Duodenal mucosa (tissue), 2 donors: ENCODE measurements at regions not wholly inside any gene's neighbourhood (a gene's known extent, or its start where the extent isn't known, plus 50 kb on each side); places are given as distances from the start of the nearest gene placed in this dataset.

Source experiments
- H3K27ac ChIP-seq: one replicate; pipeline ENCODE4 v1.7.0; 2013; ENCODE audit warnings: low read depth, low read length
- H3K27me3 ChIP-seq, 2 donors: one replicate each; pipeline ENCODE4 v1.7.0; 2013; ENCODE audit warnings: low read length in 2 of 2, control low read depth in 1 of 2; ENCODE audit not compliant: insufficient read depth in 2 of 2, control insufficient read depth in 1 of 2
- H3K36me3 ChIP-seq, 2 donors: one replicate each; pipeline ENCODE4 v1.7.0; 2013; ENCODE audit warnings: low read length in 2 of 2, control low read depth in 1 of 2; ENCODE audit not compliant: insufficient read depth in 2 of 2, control insufficient read depth in 1 of 2
- H3K4me1 ChIP-seq, 2 donors: one replicate each; pipeline ENCODE4 v1.7.0; 2013; ENCODE audit warnings: low read length in 2 of 2, control low read depth in 1 of 2; ENCODE audit not compliant: insufficient read depth in 2 of 2, control insufficient read depth in 1 of 2
- H3K4me3 ChIP-seq, 2 donors: one replicate each; pipeline ENCODE4 v1.7.0; 2013; ENCODE audit warnings: low read length in 2 of 2, low read depth in 1 of 2
- H3K9ac ChIP-seq, 2 donors: one replicate each; pipeline ENCODE4 v1.7.0; 2013; ENCODE audit warnings: low read length in 2 of 2, low read depth in 1 of 2
- H3K9me3 ChIP-seq, 2 donors: one replicate each; pipeline ENCODE4 v1.7.0; 2013; ENCODE audit warnings: low read length in 2 of 2, control low read depth in 1 of 2; ENCODE audit not compliant: control insufficient read depth in 1 of 2

DNA sequence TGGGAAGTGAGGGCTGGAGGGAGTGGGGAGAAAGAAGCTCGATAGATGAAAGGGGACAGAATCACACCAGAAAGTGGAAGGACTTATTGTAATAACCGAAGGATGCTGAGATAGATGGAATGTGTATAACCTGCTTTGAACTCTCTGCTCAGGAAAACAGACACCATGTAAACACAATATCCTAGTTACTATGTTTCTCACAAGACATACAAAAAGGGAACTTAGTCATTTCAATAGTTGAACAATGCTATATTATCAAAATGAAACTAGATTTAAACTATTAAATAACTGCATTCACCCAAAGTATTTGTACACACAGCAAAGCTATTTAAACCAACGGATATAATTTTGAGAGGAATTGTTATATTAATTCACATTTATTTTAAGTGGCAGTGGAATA is 108.3 kb upstream of the GADL1 start:
- Histone ChIP-seq H3K4me3 (no peak overlapping the region), H3K9me3 (no peaks in the 10 kb centered on the region), H3K4me1 (no peaks in the 10 kb centered on the region), H3K27me3 (no peaks in the 10 kb centered on the region), H3K9ac (no peak overlapping the region), H3K27ac (no peak overlapping the region), H3K36me3 (no peaks in the 10 kb centered on the region)

DNA sequence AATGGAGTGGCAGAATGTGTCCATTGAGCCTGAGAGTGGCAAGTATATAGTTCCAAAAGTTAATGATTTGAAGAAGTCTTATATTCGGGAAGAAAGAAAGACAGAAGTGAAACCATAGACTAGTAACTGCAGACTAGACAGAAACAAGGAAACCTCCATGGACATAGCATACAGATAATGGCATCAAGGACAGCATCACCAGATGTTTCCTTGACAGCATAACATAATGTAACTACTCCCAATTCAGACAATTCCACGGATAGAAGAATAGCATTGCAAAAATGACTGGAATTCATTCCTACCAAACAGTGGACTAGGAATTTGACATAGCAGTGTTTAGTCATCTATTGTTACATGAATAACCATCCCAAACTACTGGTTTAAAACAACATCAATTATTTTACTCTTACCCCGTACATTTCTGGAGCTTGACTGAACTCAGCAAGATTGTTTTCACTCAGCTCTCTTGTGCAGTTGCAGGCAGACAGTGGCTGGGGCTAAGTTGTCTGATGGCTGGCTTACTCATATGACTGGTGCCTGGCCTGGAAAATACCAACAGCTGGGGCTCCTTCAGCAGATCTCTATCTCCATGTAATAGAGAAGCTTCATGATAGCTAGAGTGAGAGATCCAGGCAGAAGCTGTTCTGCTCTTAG is 109.7 kb upstream of the GADL1 start:
- no peaks in the 10 kb centered on the region for H3K4me1 ChIP-seq
- H3K9me3 ChIP-seq: no peaks in the 10 kb centered on the region
- H3K36me3 ChIP-seq: no peaks in the 10 kb centered on the region
- H3K27ac ChIP-seq: no peak overlapping the region
- H3K27me3 ChIP-seq: no peaks in the 10 kb centered on the region
- no peak overlapping the region for H3K4me3 ChIP-seq
- H3K9ac ChIP-seq: no peak overlapping the region

DNA sequence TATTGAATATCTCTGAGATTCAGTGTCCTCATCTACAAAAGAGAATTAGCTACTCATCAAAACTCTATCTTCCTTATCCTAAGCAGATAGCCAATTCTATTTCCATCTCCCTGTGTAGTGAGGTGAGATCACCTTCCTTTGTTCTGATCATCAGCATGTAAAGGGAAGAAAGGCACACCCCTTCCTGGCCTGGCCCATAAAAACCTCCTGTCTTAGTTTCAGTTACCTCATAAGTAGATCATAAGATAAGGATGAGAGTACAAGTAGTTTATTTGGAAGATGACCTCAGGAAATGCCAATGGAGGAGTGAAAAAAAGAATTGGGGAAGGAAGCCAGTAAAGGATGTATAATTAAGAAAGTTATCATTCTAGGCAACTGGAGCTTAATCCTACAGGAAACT is 114.5 kb upstream of the GADL1 start:
- no peaks in the 10 kb centered on the region for H3K9me3 ChIP-seq
- no peaks in the 10 kb centered on the region for H3K4me1 ChIP-seq
- H3K4me3 ChIP-seq: no peak overlapping the region
- no peak overlapping the region for H3K27ac ChIP-seq
- H3K27me3 ChIP-seq: no peaks in the 10 kb centered on the region
- H3K9ac ChIP-seq: no peak overlapping the region
- H3K36me3 ChIP-seq: no peaks in the 10 kb centered on the region

DNA sequence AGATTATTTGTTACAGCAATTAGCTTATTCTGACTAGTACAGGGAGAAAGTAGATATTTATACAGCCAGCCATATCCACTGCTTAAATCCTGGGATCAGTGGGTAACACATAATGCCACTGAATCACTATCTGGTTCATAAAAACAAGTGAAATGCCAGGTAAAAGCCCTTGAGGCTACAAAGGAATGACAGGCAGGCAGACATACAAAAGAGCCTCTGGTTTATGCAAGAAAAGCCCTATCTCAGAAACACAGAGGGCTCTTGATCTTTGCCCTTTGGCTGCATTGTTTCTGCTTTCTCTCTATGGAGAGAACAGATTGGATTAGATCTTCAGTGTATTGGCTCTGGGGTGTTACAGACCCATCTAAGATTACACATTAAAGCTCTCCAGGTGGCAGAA is 115.4 kb upstream of the GADL1 start:
- no peak overlapping the region for H3K9ac ChIP-seq
- H3K4me1 ChIP-seq: no peaks in the 10 kb centered on the region
- H3K27ac ChIP-seq: no peak overlapping the region
- no peaks in the 10 kb centered on the region for H3K36me3 ChIP-seq
- H3K9me3 ChIP-seq: no peaks in the 10 kb centered on the region
- no peaks in the 10 kb centered on the region for H3K27me3 ChIP-seq
- no peak overlapping the region for H3K4me3 ChIP-seq

DNA sequence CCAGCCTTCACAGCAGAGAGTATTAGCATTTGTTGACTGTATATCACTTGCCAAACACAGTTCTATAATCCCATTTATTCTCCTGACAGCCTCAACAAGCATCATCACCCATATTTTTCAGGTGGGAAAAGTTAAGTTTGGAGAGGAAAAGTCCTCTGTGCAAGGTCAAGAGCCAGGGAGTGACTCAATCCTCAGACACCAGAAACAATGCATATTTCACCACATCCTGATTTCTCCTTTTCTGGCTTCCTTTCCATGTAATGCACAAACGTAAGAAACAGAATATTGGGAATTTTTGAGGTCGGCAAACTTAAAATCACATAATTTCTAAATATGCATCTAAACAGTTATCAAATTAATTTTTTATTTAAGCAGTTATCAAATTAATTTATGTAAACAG is 116.0 kb upstream of the GADL1 start:
- Histone ChIP-seq H3K36me3 (no peaks in the 10 kb centered on the region), H3K4me3 (no peak overlapping the region), H3K9ac (no peak overlapping the region)

DNA sequence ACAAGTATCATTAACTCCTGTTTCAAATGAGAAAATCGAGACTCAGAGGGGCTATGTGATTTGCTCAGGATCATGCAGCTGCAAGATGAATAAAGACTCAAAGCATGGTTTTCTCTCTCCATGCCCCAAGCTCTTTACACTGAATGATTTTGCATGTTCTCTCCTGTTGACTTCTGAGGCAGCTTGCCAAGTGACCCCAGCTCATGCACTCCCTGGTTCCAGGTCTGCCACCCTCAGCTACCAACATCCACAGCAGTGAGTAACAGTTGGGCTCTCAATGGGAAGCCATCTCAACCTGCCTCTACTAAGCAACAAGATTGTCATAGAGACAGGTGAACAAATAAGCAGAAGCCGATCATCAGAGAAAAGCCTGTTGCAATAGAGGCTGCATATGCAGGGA is 116.9 kb upstream of the GADL1 start:
- Histone ChIP-seq H3K9ac (no peak overlapping the region), H3K27me3 (no peaks in the 10 kb centered on the region), H3K36me3 (no peaks in the 10 kb centered on the region), H3K4me1 (no peaks in the 10 kb centered on the region), H3K4me3 (no peak overlapping the region), H3K27ac (no peak overlapping the region), H3K9me3 (no peaks in the 10 kb centered on the region)

More for the DNA sequence above, 116.0 kb upstream of the GADL1 start:
- Histone ChIP-seq H3K27ac (no peak overlapping the region), H3K27me3 (no peaks in the 10 kb centered on the region), H3K9me3 (no peaks in the 10 kb centered on the region), H3K4me1 (no peaks in the 10 kb centered on the region)

DNA sequence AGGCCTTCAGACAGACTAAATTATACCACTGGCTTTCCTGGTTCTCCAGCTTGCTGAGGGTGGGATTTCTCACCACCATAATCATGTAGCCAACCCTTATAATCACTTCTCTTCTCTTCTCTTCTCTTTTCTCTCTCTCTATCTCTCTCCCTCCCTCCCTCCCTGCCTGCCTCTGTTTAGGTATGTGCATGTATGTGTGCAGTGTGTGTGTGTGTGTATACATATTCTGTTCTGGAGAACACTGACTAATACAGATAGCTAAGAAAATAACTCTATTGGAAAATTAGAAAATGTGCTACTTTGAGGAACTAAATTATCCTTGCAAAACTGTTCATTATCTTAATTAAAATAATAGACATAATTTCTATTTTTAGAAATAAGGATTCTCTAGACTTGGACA is 118.6 kb upstream of the GADL1 start:
- no peak overlapping the region for H3K9ac ChIP-seq
- H3K9me3 ChIP-seq: no peaks in the 10 kb centered on the region
- no peaks in the 10 kb centered on the region for H3K27me3 ChIP-seq
- no peak overlapping the region for H3K27ac ChIP-seq
- H3K4me3 ChIP-seq: no peak overlapping the region
- no peaks in the 10 kb centered on the region for H3K36me3 ChIP-seq
- H3K4me1 ChIP-seq: no peaks in the 10 kb centered on the region

DNA sequence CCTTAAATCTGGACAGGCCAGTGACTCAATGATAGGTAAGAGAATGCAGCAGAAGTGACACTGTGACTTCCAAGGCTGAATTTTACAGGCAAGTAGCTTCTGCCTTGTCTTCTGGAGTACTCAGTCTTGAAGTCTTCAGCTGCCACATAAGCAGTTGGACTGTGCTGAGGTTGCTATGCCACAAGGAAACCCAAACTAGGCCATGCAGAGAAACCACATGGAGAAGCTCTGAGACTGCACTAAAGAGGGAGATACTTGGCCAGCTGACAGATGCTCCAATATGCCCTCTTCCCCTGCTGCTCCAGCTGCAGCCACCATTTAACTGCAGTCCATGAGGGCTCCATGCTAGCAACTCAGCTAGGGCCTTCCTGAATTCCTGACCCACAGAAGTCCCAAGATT is 119.4 kb upstream of the GADL1 start:
- no peak overlapping the region for H3K9ac ChIP-seq
- H3K9me3 ChIP-seq: no peaks in the 10 kb centered on the region
- no peak overlapping the region for H3K4me3 ChIP-seq
- H3K36me3 ChIP-seq: no peaks in the 10 kb centered on the region
- H3K4me1 ChIP-seq: no peaks in the 10 kb centered on the region
- no peaks in the 10 kb centered on the region for H3K27me3 ChIP-seq
- H3K27ac ChIP-seq: no peak overlapping the region

DNA sequence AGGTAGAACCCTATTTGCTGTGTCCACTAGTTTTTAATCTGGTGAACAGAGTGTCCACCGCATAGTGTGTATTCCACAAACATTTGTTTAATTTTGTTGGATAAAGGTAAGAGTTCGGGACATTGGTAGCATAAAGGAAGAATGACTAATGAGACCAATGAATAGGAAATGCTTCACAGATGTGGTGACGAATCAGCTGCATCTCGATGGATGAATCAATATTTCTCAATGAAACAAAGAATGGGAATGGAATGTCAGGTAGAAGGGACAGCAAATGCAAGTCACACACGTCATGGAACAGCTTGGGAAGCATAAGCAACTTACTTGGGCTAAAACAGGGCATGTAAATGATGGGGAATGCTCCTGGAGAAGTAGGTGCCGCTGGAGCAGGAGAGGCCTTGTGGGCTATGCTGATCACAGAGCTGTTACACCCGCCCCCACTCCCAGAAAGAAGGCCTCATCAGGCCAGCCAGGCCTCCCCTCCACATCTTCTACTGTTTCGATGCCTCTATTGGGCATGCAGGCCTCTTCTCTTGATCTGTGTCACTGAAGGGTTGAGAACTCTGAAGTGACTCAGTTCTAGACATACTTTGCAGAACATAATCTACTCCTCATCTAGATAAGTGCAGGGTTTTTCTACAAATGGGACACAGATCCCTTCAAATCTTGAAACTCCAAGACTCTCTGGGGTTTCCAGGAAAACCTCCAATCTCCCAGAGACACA is 120.0 kb upstream of the GADL1 start:
- no peaks in the 10 kb centered on the region for H3K9me3 ChIP-seq

DNA sequence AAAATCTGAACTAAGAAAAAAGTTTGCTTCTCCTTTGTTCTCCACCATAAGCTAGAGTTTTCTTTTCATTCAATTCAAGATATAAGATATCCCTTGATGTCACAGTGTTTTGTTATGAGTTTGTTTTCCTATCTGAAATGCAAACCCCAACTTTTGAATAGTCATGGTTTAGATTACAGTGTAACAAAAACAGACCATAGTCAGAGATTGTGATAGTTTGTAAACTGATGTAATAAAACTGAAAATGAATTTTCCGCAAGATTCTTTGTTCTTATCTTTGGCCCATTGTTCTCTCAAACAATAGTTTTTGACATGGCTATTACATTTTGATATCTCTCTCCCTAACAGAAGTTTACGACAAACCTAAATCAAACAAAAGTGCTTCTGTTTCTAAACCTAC is 121.7 kb upstream of the GADL1 start:
- no peaks in the 10 kb centered on the region for H3K4me1 ChIP-seq

More for the DNA sequence above, 120.0 kb upstream of the GADL1 start:
- no peaks in the 10 kb centered on the region for H3K27me3 ChIP-seq
- H3K4me3 ChIP-seq: no peak overlapping the region
- H3K9ac ChIP-seq: no peak overlapping the region
- no peaks in the 10 kb centered on the region for H3K4me1 ChIP-seq
- H3K27ac ChIP-seq: no peak overlapping the region
- H3K36me3 ChIP-seq: no peaks in the 10 kb centered on the region

More for the DNA sequence above, 121.7 kb upstream of the GADL1 start:
- no peaks in the 10 kb centered on the region for H3K36me3 ChIP-seq
- no peak overlapping the region for H3K27ac ChIP-seq
- no peak overlapping the region for H3K4me3 ChIP-seq
- H3K9me3 ChIP-seq: no peaks in the 10 kb centered on the region
- no peak overlapping the region for H3K9ac ChIP-seq
- no peaks in the 10 kb centered on the region for H3K27me3 ChIP-seq
